Prostate gland (tissue), 2 donors: ENCODE measurements at regions not wholly inside any gene's neighbourhood (a gene's known extent, or its start where the extent isn't known, plus 50 kb on each side); places are given as distances from the start of the nearest gene placed in this dataset.

Experiments used
- DNase-seq: peaks from one replicate; pipeline ENCODE4 v3.0.0-alpha.2; 2019; ENCODE audit warnings: low spot score
- H3K27ac ChIP-seq, 2 donors: fragments of 200-600 bp; sonication (generic); 2 replicates each; pipeline ENCODE4 v1.5.1; 2017 to 2019
- H3K27me3 ChIP-seq: fragments of 200-600 bp; sonication (generic); replicated peaks from 2 replicates; pipeline ENCODE4 v1.5.1; 2019; ENCODE audit not compliant: insufficient read depth
- H3K36me3 ChIP-seq, 2 donors: fragments of 200-600 bp; sonication (generic); 1 replicate in 1 of 2; 2 replicates in 1 of 2; pipeline versions ENCODE4 v1.5.1 to v1.8.1; 2017 to 2019
- H3K4me1 ChIP-seq: fragments of 200-600 bp; sonication (generic); replicated peaks from 2 replicates; pipeline ENCODE4 v1.5.1; 2019
- H3K4me3 ChIP-seq, 2 donors: fragments of 200-600 bp; sonication (generic); 2 replicates each; pipeline ENCODE4 v1.5.1; 2017 to 2019
- H3K9me3 ChIP-seq: fragments of 200-600 bp; sonication (generic); 2 replicates; pipeline ENCODE4 v1.5.1; 2017
- CTCF ChIP-seq, 4 experiments: fragments of 200-600 bp in 2 of 4; fragments of 450-650 bp in 2 of 4; sonication (generic) in 2 of 4; IDR thresholded peaks; 1 replicate in 3 of 4; 2 replicates in 1 of 4; pipeline ENCODE4 v1.5.1; 2016 to 2019; ENCODE audit warnings: antibody characterized with exemption in 4 of 4, mild to moderate bottlenecking in 2 of 4, moderate library complexity in 2 of 4
- POLR2A ChIP-seq: fragments of 450-650 bp; IDR thresholded peaks from one replicate; pipeline ENCODE4 v1.6.1; 2016; ENCODE audit warnings: antibody characterized with exemption, mild to moderate bottlenecking
- POLR2AphosphoS5 ChIP-seq: sonication (generic); formaldehyde crosslinking; IDR thresholded peaks from one replicate; pipeline ENCODE4 v1.6.1; 2017; ENCODE audit warnings: antibody characterized with exemption
- WGBS: methylation state at CpG from one replicate; pipeline ENCODE4 v1.1.5; 2018; 5-methylcytosine and 5-hydroxymethylcytosine counted together
- intact Hi-C: fragments of 100-400 bp; cut with DNase I; formaldehyde crosslinking; loops from one replicate; pipeline ENCODE4 v1.14.2; 2022

GRCh38 chr15:46872286-46872980 is 844.9 kb upstream of the SEMA6D start:
- WGBS, result 42% methylated on average over 5 of the region's 5 CpGs

DNA sequence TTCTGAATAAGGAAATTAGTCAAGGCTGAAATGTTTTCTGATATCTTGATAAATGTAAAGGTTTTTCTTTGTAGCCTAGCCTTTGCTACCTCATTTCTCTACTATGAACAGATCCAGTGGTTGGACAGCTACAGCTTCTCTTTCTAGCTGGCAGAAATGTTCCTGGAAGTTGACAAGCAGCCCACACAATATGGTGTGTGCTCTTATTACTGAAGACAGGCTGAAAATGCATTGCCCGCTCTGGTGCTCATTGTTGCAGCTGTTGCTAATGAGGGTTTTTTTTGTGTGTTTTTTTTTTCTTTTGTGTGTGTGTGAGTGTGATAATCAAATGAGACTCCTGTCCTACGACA is 844.3 kb upstream of the SEMA6D start:
- TF ChIP-seq POLR2AphosphoS5, result no peak
- no peak for TF ChIP-seq CTCF (IDR thresholded peaks at IDR 0.05)
- no peak overlapping the region for H3K4me3 ChIP-seq
- no peak for DNase-seq
- H3K27ac ChIP-seq, result no peak overlapping the region
- no peaks in the 10 kb centered on the region for H3K4me1 ChIP-seq
- 76% methylated on average over 2 of the region's 2 CpGs for WGBS
- intact Hi-C loops, result no loop called here
- H3K36me3 ChIP-seq, result no peaks in the 10 kb centered on the region
- no peaks in the 10 kb centered on the region for H3K9me3 ChIP-seq
- H3K27me3 ChIP-seq, result no peaks in the 10 kb centered on the region

More at GRCh38 chr15:46872286-46872980, 844.9 kb upstream of the SEMA6D start:
- H3K36me3 ChIP-seq, result no peaks in the 10 kb centered on the region
- no peak for DNase-seq
- no peaks in the 10 kb centered on the region for H3K4me1 ChIP-seq
- intact Hi-C loops, result no loop called here
- no peak overlapping the region for H3K4me3 ChIP-seq
- H3K27ac ChIP-seq, result no peak overlapping the region
- no peaks in the 10 kb centered on the region for H3K27me3 ChIP-seq
- no peaks in the 10 kb centered on the region for H3K9me3 ChIP-seq
- TF ChIP-seq POLR2AphosphoS5 (no peak), POLR2A (no peak), CTCF (IDR thresholded peaks at IDR 0.05) (no peak)

DNA sequence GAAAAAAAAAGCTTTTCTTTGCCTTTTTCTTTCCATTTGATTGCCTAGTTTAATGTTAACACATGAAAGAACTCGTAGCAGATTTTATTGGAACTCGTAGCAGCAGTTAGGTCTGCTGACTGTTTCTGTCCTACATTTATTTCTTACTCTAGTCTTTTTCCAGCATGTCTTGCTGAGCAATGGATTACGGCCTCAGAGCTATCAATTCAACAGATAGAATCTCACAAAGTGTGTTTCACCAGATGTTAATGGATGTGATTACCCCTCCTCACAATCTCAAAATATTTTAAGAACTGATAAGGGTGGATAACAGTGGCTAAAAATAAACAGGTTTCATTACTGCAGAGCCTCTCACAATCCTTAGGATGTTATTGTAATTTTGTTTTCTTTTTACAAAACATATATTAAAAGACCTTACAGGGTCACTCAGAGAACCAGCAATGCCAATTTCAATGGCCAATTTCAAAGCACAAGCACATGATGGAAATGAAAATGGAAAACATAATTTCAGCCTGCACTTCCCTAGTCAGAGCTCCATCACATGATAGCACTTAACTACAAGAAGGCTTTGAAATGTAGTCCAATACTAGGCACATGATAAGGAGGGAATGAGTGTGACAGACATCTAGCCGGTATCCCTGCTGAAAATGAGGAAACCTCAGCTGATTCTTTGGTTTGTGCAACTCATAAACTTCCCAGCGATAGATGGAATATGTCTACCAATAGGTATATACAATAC is 838.1 kb upstream of the SEMA6D start:
- H3K27ac ChIP-seq, result no peak overlapping the region
- no peak overlapping the region for H3K4me3 ChIP-seq
- intact Hi-C loops, result no loop called here
- H3K27me3 ChIP-seq, result no peaks in the 10 kb centered on the region
- no peaks in the 10 kb centered on the region for H3K4me1 ChIP-seq
- WGBS, result 27% methylated on average over 5 of the region's 5 CpGs
- TF ChIP-seq POLR2A (no peak), CTCF (IDR thresholded peaks at IDR 0.05) (no peak), POLR2AphosphoS5 (no peak)
- no peak for DNase-seq
- H3K9me3 ChIP-seq, result no peaks in the 10 kb centered on the region
- H3K36me3 ChIP-seq, result no peaks in the 10 kb centered on the region

DNA sequence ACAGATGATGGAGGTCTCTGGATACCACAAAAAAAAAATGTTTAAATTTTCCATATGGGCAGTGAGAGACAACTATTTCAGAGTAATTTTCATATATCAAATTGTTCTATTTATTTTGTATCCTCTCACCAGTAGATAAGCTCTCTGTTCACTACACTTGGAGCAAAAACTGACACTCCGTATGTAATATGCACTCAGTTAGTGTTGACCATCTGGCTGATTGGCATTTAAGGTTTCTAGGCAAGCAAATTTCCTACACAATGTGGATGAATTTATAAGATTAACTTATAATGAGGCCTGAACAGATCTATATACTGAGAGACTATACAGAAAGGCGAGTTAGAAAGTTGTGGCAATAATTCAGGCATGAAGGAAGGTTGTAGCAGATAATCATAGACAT is 836.5 kb upstream of the SEMA6D start:
- TF ChIP-seq POLR2AphosphoS5, result no peak
- TF ChIP-seq CTCF (IDR thresholded peaks at IDR 0.05), result no peak
- no peak for TF ChIP-seq POLR2A
- H3K4me1 ChIP-seq, result no peaks in the 10 kb centered on the region
- no peaks in the 10 kb centered on the region for H3K9me3 ChIP-seq
- H3K36me3 ChIP-seq, result no peaks in the 10 kb centered on the region
- H3K27me3 ChIP-seq, result no peaks in the 10 kb centered on the region
- 90% methylated on average over 2 of the region's 2 CpGs for WGBS
- intact Hi-C loops, result no loop called here
- DNase-seq, result no peak
- no peak overlapping the region for H3K4me3 ChIP-seq
- H3K27ac ChIP-seq, result no peak overlapping the region
